Astrocyte of the spinal cord (primary cell): ENCODE measurements at regions not wholly inside any gene's neighbourhood (a gene's known extent, or its start where the extent isn't known, plus 50 kb on each side); places are given as distances from the start of the nearest gene placed in this dataset.

Experiments
- DNase-seq: peaks from one replicate; pipeline ENCODE4 v3.0.0; 2011; ENCODE audit warnings: low read depth, low spot score
- H3K4me3 ChIP-seq: 2 replicates; pipeline ENCODE4 v1.5.1; 2011; ENCODE audit warnings: low read depth, mild to moderate bottlenecking, low read length, moderate library complexity
- in situ Hi-C: cut with HindIII; loops from 2 replicates; pipeline ENCODE4 v1.10.0; 2017; ENCODE audit warnings: low sequenced_read_pairs
- TF ChIP-seq, protein P1 (sequence below): IDR thresholded peaks from 2 replicates; pipeline ENCODE4 v1.5.1; 2012; ENCODE audit warnings: low read depth, mild to moderate bottlenecking, low read length, inconsistent platforms

DNA sequence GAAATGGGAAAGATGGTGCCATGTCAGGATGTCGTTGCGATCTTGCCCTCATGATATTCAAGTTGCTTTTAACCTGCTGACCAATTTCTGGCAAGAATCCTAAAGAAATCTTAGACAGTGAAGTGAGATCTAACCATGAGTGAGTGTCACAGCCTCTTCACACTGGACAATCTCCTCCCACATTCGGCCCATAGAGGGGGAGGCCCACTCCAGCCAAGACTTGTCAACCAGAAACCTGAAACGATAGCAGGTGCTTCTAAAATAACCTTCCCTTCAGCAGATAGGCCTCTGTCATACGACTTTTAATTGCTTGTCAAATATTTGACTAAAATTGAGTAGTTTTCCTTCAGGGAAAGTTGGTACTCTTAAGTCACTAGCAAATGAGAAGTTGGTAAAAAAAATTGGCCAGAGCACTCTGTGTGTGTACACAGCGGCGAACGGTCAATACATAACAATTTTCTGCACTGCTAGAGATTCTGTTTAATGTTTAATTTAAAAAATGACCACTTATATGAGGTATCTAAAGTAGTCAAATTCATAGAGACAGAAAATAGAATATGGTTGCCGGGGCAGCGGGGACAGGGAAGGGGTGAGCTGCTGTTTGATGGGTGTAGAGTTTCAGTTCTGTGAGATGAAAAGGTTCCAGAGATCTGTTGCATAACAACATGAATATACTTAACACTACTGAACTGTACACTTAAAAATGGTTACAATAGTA is 110.2 kb downstream of the VAPA start:
- TF ChIP-seq, protein P1, sequence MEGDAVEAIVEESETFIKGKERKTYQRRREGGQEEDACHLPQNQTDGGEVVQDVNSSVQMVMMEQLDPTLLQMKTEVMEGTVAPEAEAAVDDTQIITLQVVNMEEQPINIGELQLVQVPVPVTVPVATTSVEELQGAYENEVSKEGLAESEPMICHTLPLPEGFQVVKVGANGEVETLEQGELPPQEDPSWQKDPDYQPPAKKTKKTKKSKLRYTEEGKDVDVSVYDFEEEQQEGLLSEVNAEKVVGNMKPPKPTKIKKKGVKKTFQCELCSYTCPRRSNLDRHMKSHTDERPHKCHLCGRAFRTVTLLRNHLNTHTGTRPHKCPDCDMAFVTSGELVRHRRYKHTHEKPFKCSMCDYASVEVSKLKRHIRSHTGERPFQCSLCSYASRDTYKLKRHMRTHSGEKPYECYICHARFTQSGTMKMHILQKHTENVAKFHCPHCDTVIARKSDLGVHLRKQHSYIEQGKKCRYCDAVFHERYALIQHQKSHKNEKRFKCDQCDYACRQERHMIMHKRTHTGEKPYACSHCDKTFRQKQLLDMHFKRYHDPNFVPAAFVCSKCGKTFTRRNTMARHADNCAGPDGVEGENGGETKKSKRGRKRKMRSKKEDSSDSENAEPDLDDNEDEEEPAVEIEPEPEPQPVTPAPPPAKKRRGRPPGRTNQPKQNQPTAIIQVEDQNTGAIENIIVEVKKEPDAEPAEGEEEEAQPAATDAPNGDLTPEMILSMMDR, result no peak
- no peak overlapping the region for H3K4me3 ChIP-seq
- in situ Hi-C loops, result no loop called here
- DNase-seq, result no peak

DNA sequence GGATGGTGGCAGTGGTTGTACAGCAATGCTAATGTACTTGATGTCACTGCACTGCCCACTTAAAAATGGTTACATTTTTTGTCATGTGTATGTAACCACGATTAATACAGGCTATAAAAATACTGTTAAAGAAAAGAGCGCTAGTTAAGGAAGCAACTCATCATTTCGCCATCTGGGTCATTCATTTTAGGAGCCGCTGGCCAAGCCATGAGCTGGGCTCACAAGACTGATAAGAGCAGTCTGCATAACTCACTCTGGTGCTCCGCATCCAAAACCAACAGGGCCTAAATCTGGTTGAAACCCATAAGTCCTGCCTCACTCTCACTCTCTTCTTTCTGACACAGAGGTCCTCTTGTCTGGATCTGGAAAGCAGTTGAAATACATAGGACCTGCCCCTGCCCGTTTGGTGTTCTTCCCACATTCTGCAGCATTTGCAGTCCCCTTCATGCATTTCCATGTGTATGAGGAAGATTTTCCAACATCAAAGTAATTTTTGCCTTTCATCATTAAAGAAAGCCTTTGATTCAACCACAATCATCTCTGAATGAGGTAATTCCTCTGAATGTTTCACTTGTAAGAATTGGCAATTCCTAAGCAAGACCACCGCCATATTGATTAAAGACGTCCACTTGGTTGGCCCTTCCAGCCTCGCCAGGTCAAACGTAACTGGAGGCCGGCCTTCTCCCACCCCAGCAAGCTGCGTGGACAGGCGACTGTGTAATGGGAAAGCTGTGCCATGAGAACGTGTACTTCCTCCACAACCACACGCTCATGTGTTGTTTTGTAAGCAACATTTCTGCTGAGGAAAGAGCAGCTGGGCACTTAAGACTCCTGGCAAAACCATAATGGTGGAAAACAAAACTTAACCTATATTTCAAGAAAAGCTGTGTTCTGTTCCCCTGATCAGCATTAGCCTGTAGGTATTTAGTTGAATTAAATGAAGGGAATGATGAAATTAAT is 112.2 kb downstream of the VAPA start:
- H3K4me3 ChIP-seq, result no peak overlapping the region
- no peak for DNase-seq
- TF ChIP-seq, protein P1, result no peak
- in situ Hi-C loops, result no loop called here

DNA sequence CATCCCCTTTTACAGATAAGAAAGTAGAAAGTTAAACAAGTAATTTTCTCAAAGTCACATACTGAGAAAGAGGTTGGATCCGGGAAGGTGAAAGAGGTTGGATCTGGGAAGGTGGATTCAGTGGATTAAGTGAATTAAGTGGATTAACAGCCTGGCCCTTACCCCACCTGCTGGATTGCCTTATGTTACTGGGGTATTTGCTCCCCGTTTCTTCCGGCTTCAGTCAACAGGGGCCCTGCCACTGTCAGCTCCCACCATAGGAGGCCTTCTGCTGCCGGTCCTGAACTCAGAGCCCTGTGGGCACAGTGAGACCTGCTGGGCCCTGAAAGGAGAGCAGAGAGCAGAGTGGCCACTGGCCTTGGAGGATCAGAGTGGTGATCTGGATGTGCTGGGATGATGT is 113.2 kb downstream of the VAPA start:
- TF ChIP-seq, protein P1, result no peak
- in situ Hi-C loops, result no loop called here
- DNase-seq, result no peak
- no peak overlapping the region for H3K4me3 ChIP-seq

DNA sequence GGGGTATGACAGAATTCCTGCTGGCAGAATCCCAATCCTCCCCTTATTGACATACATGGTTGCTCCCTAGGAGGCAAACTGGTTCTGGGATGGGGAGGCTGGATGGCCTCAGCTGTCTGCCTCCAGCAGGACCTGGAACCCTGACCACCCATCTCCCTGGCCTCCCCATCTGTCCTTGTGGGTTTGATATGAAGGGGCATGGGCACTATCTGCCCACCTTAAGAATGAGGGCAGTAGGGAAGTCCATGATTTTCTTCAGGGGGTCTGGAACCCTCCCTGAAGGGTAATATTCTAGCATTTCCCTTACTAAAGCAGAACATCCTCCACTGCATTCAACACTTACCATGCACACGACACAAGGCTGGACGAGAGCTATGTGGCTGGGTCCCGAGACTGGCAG is 113.6 kb downstream of the VAPA start:
- TF ChIP-seq, protein P1, result no peak
- DNase-seq, result no peak
- no peak overlapping the region for H3K4me3 ChIP-seq
- in situ Hi-C loops, result no loop called here

DNA sequence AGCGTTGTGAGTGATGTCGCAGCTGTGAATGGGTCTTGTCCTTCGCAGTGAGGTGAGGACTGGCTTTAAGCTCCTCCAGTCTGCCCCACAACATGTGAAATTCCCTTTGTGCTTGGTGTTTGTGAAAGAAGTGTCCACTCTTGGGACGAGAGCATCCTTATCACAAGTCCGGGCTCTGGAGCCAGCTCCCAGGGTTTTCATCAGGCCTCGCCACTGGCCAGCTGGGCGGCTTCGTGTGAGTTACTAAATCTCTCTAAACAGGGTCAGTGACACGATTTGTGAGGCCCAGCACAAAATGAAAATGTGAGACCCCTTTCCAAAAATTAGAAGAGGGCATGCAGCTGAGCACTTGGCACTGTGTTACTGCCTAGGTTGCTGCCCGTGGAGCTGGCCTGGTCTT is 115.9 kb downstream of the VAPA start:
- no peak for DNase-seq
- TF ChIP-seq, protein P1, result no peak
- in situ Hi-C loops, result no loop called here
- no peak overlapping the region for H3K4me3 ChIP-seq

DNA sequence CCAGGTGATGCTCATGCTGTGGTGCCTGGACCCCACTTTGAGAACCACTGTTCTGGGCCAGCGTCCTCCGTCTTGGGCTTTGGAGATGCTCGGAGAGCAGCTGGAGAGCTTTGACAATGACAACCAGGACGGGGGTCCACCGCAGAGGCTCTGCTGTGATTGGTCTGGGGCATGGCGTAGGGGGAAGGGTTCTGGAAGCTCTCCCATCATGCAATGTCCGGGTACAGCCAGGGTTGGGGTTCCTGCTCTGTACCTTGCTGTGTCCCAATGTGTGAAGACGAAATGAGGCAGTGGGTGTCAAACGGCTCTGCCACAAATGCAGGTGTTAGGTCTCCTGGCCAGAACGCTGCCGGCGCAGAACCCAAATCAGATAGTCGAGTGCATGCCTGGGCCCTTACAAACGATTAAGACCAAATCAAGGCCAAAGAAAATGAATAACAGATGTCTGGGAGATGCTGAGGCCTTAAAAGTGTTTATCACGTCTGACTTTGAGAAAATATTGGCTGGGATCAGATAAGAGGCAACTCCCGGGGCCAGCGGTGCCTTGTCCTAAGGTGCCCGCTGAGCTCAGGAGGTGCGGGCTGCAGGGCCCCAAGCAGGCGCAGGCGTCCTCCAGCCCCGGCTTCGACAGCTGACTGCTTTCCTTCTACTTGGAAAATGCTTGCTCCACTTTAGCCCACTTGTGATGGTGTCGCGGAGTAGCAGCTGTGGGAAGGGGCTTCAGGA is 117.2 kb downstream of the VAPA start:
- in situ Hi-C loops, result no loop called here

More for the DNA sequence above, 117.2 kb downstream of the VAPA start:
- TF ChIP-seq, protein P1, result no peak
- no peak overlapping the region for H3K4me3 ChIP-seq
- no peak for DNase-seq
